ENCODE measurements at regions not wholly inside any gene's neighbourhood (a gene's known extent, or its start where the extent isn't known, plus 50 kb on each side); places are given as distances from the start of the nearest gene placed in this dataset.
"Not testable (repeated sequence)": the region's sequence is repeated elsewhere in the genome, so short reads cannot be mapped to it uniquely, and the experiment has no call there.

- DNase-seq: no peak
Observed at GRCh38 chr9:1115370-1115769, 65.2 kb downstream of the DMRT2 start.

GRCh38 chr9:1117439-1117838, 67.3 kb downstream of the DMRT2 start:
- no peak for DNase-seq

GRCh38 chr9:1120500-1121165, 70.5 kb downstream of the DMRT2 start:
- DNase-seq: no peak

- no peak for DNase-seq
Observed at GRCh38 chr9:1125741-1126140, 75.6 kb downstream of the DMRT2 start.

- no peak for DNase-seq
Observed at GRCh38 chr9:1128046-1128445, 77.9 kb downstream of the DMRT2 start.

GRCh38 chr9:1129382-1129781, 79.2 kb downstream of the DMRT2 start:
- DNase-seq: no peak

GRCh38 chr9:1140057-1140456, 89.9 kb downstream of the DMRT2 start:
- no peak for DNase-seq

- no peak for DNase-seq
Observed at GRCh38 chr9:1151691-1152090, 101.5 kb downstream of the DMRT2 start.

GRCh38 chr9:1152171-1152570, 102.0 kb downstream of the DMRT2 start:
- no peak for DNase-seq

GRCh38 chr9:1154739-1155138, 104.6 kb downstream of the DMRT2 start:
- DNase-seq: no peak

- no peak for DNase-seq
Observed at GRCh38 chr9:1155602-1156001, 105.4 kb downstream of the DMRT2 start.

- DNase-seq: peak; percentile 27
Observed at GRCh38 chr9:1156794-1157550, 106.8 kb downstream of the DMRT2 start.

- DNase-seq: no peak
Observed at GRCh38 chr9:1157836-1158235, 107.7 kb downstream of the DMRT2 start.

GRCh38 chr9:1170918-1171317, 120.8 kb downstream of the DMRT2 start:
- no peak for DNase-seq

GRCh38 chr9:1171546-1171945, 121.4 kb downstream of the DMRT2 start:
- no peak for DNase-seq

- no peak for DNase-seq
Observed at GRCh38 chr9:1173211-1173610, 123.1 kb downstream of the DMRT2 start.

- DNase-seq: peak; percentile 51
Observed at GRCh38 chr9:1173993-1174392, 123.8 kb downstream of the DMRT2 start.

- no peak for DNase-seq
Observed at GRCh38 chr9:1179366-1179765, 129.2 kb downstream of the DMRT2 start.

GRCh38 chr9:1184146-1184545, 134.0 kb downstream of the DMRT2 start:
- DNase-seq: no peak

- DNase-seq: not testable (repeated sequence)
Observed at GRCh38 chr9:1187137-1187536, 137.0 kb downstream of the DMRT2 start.

- not testable (repeated sequence) for DNase-seq
Observed at GRCh38 chr9:1195636-1196035, 145.5 kb downstream of the DMRT2 start.

GRCh38 chr9:1198085-1198484, 147.9 kb downstream of the DMRT2 start:
- no peak for DNase-seq

- no peak for DNase-seq
Observed at GRCh38 chr9:1200847-1201251, 150.7 kb downstream of the DMRT2 start.

GRCh38 chr9:1201262-1201661, 151.1 kb downstream of the DMRT2 start:
- DNase-seq: no peak

Data from muscle of arm (tissue), 1 donor.